Neural crest cell (in vitro differentiated cells): ENCODE measurements at regions not wholly inside any gene's neighbourhood (a gene's known extent, or its start where the extent isn't known, plus 50 kb on each side); places are given as distances from the start of the nearest gene placed in this dataset.

Source experiments
- DNase-seq: peaks from one replicate; pipeline ENCODE4 v3.0.0; 2021; ENCODE audit warnings: low read depth, mixed read lengths, low spot score
- H3K27ac Mint-ChIP-seq: one replicate; pipeline ENCODE4 v1.8.0; 2021; ENCODE audit warnings: mild to moderate bottlenecking, mixed read lengths; ENCODE audit not compliant: unreplicated experiment
- H3K27me3 Mint-ChIP-seq: 2 replicates; pipeline ENCODE4 v1.8.0; 2021; ENCODE audit warnings: low read depth, mild to moderate bottlenecking, mixed read lengths
- H3K36me3 Mint-ChIP-seq: 2 replicates; pipeline ENCODE4 v1.8.0; 2021; ENCODE audit warnings: low read depth, mild to moderate bottlenecking, mixed read lengths
- H3K4me1 Mint-ChIP-seq: 2 replicates; pipeline ENCODE4 v1.8.0; 2021; ENCODE audit warnings: mixed read lengths
- H3K4me3 Mint-ChIP-seq: one replicate; pipeline ENCODE4 v1.8.0; 2021; ENCODE audit warnings: mild to moderate bottlenecking, mixed read lengths
- H3K9me3 Mint-ChIP-seq: 2 replicates; pipeline ENCODE4 v1.8.0; 2021; ENCODE audit warnings: mixed read lengths
- TF ChIP-seq, protein P1 (sequence below): fragments of 200-600 bp; sonication (generic); conservative IDR thresholded peaks from 2 replicates; pipeline ENCODE4 v1.5.0; 2021; ENCODE audit warnings: antibody characterized with exemption, mild to moderate bottlenecking

DNA sequence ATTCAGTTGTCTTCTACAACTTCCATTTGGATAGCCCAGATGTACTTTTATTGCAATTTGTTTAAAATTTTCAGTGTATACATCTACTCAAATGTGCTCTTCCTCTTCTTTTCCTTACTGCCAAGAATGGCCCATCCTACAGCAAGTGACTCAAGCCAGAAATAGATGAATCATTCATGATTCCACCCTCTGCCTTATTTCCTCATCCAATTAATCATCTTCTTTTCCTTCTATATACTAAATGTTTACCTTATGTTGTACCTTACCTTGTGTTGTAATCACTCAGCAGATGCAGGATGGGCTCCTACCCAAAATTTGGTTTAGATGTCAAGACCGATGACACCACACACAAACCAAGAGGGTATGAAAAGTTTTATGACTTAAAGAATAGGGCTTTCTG, 437.8 kb downstream of the GRXCR1 start:
- Mint-ChIP-seq H3K36me3 (no peaks in the 10 kb centered on the region), H3K9me3 (no peaks in the 10 kb centered on the region), H3K27ac (no peak overlapping the region), H3K4me3 (no peak overlapping the region), H3K27me3 (no peaks in the 10 kb centered on the region), H3K4me1 (no peaks in the 10 kb centered on the region)
- DNase-seq, result no peak
- TF ChIP-seq, protein P1, sequence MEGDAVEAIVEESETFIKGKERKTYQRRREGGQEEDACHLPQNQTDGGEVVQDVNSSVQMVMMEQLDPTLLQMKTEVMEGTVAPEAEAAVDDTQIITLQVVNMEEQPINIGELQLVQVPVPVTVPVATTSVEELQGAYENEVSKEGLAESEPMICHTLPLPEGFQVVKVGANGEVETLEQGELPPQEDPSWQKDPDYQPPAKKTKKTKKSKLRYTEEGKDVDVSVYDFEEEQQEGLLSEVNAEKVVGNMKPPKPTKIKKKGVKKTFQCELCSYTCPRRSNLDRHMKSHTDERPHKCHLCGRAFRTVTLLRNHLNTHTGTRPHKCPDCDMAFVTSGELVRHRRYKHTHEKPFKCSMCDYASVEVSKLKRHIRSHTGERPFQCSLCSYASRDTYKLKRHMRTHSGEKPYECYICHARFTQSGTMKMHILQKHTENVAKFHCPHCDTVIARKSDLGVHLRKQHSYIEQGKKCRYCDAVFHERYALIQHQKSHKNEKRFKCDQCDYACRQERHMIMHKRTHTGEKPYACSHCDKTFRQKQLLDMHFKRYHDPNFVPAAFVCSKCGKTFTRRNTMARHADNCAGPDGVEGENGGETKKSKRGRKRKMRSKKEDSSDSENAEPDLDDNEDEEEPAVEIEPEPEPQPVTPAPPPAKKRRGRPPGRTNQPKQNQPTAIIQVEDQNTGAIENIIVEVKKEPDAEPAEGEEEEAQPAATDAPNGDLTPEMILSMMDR, result no peak

DNA sequence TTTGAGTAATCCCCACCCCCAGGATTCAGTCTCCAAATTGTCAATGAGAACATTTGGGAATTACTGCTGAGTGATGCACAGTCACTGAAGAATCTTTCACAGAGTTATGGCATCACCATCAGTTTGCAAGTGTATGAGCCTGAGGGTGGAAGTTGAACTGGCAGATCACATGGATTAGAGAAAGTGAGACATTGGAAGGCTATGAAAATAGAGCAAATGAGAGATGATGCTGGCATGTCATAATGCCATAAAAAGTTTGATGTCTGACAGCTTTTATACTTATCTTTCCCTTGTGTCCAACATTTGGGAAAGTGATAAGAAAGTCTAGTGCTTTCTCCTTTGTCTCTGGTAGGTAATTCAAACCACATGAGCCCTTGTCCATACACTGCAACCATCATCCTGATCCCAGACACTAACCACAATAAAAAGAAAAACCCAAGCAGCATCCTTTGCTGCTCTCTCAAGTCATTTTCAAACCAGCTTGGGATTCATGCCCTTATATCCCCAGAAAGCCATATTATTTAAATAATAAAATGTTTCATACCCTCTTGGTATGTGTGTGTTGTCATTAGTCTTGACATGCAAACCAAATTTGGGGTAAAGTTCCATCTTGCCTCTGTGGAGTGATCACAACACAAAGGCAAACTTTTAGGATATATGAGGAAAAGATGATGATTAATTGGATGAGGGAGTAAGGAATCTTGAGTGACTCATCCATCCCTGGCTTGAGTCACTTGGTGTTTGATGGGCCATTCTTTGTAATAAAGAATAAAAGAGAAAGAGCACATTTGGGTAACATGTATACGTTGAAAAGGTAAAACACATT, 438.9 kb downstream of the GRXCR1 start:
- Mint-ChIP-seq H3K27me3 (no peaks in the 10 kb centered on the region), H3K4me3 (no peak overlapping the region), H3K9me3 (no peaks in the 10 kb centered on the region), H3K36me3 (no peaks in the 10 kb centered on the region), H3K4me1 (no peaks in the 10 kb centered on the region), H3K27ac (no peak overlapping the region)
- TF ChIP-seq, protein P1, result no peak
- no peak for DNase-seq

- no peaks in the 10 kb centered on the region for H3K27me3 Mint-ChIP-seq
- H3K27ac Mint-ChIP-seq, result no peak overlapping the region
- H3K36me3 Mint-ChIP-seq, result no peaks in the 10 kb centered on the region
- H3K4me1 Mint-ChIP-seq, result no peaks in the 10 kb centered on the region
- TF ChIP-seq, protein P1, result no peak
- DNase-seq, result no peak
- no peak overlapping the region for H3K4me3 Mint-ChIP-seq
- no peaks in the 10 kb centered on the region for H3K9me3 Mint-ChIP-seq
Measured at GRCh38 chr4:43332052-43332425, 439.5 kb downstream of the GRXCR1 start.

DNA sequence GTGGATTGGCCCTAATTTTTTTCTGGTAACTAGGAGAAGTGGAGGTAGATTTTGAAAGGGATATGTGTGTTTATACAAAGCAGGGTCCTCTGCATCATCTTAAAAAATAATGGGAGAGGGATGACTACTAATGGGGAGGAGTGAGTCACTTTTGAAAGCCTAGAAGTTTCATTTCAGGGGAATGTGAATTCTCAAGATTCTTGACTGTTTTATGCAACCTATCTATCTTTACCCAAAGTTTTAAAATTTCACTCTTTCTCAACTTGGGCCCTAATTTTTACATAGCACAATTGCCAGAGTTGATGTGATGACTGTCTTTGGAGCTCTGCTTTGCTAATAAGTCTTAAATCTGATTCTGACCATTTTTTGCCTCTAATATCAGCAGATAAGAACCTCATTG, 445.2 kb downstream of the GRXCR1 start:
- no peak for DNase-seq
- Mint-ChIP-seq H3K4me3 (no peak overlapping the region), H3K9me3 (peaks cover 3% of the 10 kb centered on the region), H3K27me3 (no peaks in the 10 kb centered on the region), H3K27ac (no peak overlapping the region), H3K4me1 (no peaks in the 10 kb centered on the region), H3K36me3 (no peaks in the 10 kb centered on the region)
- TF ChIP-seq, protein P1, result no peak

GRCh38 chr4:43339435-43339834, 446.9 kb downstream of the GRXCR1 start:
- no peak overlapping the region for H3K27ac Mint-ChIP-seq
- TF ChIP-seq, protein P1, result no peak
- no peaks in the 10 kb centered on the region for H3K27me3 Mint-ChIP-seq
- DNase-seq, result no peak
- H3K4me3 Mint-ChIP-seq, result no peak overlapping the region
- H3K9me3 Mint-ChIP-seq, result peaks cover 3% of the 10 kb centered on the region
- H3K4me1 Mint-ChIP-seq, result no peaks in the 10 kb centered on the region
- H3K36me3 Mint-ChIP-seq, result no peaks in the 10 kb centered on the region
